Amygdala (tissue), 56 donors: ENCODE measurements at regions not wholly inside any gene's neighbourhood (a gene's known extent, or its start where the extent isn't known, plus 50 kb on each side); places are given as distances from the start of the nearest gene placed in this dataset.
"Not testable (repeated sequence)": the region's sequence is repeated elsewhere in the genome, so short reads cannot be mapped to it uniquely, and the experiment has no call there.

ENCODE experiments used
- DNase-seq, 56 donors: peaks; one replicate each; lab custom pipeline; 2025; lab: John Stamatoyannopoulos, UW

DNA sequence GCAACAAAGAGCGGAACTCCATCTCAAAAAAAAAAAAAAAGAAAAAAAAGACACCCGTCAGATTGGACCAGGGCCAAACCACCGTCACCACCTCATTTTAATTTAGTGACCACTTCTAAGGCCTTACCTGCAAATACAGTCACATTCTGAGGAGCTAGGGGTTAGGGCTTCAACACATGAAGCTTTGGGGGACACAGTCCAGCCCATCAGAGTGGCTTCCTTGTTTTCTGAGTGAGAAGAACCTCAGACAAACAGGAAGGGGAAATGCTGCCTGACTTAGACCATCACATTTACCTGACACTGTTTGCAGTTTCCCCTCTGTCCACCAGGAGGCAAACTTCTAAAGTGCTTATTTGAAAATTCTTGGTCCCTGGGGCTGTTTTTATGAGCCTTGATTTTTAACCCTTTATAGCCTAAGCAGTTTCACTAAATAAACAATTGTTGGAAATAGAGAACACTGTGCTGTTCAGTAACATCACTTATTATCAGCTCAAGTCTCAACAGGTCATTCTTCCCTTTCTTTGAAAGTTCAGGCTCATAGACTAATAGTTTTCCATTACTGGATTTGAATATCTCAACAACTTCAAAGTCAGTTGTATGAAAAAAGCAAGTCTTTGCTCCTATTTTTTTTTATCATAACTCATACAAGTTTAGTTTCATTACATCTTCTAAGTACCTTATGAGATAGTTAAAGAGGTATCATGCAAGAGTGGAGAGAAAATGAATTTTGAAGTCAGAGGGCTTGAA, 74.9 kb upstream of the WASF3 start:
- DNase-seq: peak in 17 of 56 donors; percentile 4 to 81 (median 20)

DNA sequence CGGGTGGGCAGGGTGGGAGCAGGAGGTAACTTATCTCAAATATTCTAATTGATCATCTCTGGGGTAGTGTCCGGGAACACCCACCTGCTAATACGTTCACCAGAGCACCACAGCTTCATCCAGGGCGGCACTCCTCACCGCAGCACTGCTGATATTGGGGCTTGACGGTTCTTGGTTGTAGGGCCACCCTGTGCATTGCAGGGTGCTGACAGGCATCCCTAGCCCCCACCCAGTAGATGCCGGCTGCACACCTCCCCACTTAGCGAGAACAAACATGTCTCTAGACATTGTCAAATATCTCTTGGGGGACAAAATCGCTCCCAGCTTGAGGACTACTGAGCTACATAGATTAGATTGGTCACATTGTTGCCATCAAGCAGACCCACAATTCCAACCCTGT, 73.9 kb upstream of the WASF3 start:
- no peak for DNase-seq

DNA sequence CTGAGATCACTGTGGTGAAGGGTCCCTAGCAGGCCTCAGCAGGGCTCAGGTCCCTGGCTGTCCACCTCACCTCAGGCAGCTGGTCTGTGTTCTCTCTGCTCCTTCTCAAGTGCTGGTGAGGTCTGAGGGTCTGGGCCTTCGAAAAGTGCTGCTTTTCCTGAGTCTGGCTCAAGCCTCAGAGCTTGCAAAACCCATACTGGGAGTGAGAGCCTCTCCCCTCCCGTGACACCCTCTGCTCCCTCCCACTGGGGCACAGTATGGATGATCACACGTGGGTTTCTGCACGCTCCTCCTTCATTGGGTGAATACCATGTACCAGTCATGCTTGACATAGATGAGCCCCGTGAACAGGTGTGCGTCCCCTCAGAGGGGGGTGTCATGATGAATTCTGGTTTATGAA, 73.3 kb upstream of the WASF3 start:
- DNase-seq: no peak

DNA sequence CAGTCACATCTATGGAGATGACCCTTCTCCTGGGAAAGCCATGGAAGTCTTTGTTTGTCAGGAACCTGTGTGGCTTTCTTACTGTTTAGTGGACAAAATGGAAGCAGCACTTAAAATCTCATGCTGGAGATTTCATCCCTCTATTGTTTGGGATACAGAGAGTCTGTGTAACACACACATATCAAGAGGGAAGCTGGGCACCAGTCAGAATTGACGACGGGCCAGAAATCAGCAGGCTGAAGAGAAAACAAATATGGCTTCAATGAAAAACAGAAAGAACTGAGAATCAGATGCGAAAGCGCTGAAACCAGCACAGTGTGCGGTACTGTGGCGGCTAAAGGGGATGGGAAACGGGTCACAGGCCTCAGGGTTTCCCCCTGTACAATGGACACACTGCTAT, 72.2 kb upstream of the WASF3 start:
- DNase-seq: peak in 5 of 56 donors; percentile 11 to 25 (median 18)

DNA sequence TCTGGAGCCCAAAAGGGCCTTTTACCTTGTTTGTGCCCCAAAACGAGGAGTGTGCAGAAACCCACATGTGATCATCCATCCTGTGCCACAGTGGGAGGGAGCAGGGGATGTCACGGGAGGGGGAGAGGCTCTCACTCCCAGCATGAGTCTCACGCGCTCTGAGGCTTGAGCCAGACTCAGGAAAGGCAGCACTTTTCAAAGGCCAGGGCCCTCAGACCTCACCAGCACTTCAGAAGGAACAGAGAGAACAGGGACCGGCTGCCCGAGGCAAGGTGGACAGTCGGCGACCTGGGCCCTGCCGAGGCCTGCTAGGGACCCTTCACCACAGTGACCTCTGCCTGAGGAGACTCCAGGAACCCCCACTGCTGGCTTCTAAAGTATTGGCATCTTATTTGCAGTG, 71.7 kb upstream of the WASF3 start:
- DNase-seq: peak in 7 of 56 donors; percentile 7 to 17 (median 13)

DNA sequence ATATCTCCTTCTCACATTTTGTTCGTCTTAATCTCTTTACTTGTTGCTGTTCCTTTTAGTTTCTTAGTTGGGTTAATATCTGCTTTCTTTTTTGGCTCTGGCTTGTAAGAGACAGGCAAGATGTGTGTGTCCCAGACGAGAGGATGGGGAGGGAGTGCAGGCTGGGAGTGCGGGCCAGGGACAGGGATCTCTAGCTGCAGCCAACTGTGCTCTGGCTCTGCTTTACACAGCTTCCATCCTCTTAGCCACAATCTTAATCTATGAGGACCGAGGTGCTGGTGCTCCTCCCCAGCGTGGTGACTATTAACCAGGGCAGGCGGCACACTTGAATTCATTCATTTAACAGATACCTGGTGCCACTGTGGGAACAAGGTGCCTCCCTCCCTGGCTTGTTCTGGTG, 70.9 kb upstream of the WASF3 start:
- peak in 1 of 56 donors; percentile 9 for DNase-seq

DNA sequence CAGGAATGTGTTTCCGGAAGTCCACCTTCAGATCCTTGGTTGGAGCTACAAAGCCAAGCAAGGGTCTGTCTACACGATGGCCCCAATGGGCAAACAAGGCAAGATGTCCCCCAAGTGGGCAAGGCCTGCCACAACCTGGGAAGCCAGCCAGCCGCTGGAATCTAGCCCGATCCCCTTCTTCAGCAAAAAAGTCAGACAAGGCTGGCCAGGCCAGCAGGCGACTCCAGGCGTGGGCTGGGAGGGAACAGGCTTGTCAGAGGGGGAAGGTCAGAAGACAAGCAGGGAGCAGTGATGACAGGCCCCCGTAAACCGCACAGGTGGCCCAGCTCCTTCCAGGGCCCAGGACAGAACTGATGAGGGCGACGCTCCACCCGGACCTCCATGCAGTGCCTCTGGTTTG, 69.7 kb upstream of the WASF3 start:
- no peak for DNase-seq

DNA sequence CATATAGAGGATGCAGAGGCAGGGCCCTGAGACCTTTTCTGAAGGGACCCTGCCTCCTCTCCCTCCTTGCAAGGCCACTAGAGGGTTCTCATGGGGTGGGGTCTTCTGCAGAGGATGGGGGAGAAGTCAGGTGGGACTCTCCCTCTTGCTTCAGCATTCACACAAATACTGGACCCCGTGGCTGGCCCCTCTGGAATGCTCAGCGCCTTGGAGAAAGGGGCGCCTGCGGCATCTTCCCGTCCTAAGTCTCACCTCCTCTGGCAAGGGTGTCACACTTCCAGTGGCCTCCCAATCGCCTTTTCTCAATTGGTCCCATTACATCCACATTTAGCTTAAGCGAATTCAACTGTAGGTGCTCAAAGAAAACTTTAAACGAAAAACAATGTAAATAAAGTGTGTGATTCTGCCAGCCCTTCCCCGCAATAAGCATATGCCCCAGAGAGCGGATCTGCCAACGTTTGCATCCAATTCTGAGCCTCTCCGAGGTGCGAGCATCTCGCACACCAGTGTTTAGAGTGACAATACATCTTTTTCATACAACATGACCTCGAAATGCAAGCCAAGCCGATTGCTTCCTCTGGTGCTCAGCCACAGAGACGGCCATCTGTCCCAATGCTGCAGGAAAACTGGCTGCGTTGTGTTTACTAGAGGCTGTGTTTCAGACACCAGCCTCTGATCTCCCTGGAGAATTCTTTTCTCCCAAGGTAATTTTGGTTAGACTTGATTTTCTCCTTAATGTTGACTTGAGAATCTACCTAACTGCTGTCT, 69.1 kb upstream of the WASF3 start:
- DNase-seq: peak in 1 of 56 donors; percentile 9

DNA sequence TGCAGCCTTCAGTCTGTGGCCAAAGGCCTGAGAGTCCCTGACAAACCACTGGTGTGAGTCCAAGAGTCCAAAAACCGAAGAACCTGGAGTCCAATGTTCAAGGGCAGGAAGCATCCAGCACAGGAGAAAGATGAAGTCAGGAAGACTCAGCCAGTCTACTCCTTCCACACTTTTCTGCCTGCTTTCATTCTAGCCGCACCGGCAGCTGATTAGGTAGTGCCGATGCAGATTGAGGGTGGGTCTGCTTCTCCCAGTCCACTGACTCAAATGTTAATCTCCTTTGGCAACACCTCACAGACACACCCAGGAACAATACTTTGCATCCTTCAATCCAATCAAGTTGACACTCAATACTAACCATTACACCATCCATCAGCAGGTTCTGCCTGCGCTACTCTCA, 65.2 kb upstream of the WASF3 start:
- not testable (repeated sequence) for DNase-seq

DNA sequence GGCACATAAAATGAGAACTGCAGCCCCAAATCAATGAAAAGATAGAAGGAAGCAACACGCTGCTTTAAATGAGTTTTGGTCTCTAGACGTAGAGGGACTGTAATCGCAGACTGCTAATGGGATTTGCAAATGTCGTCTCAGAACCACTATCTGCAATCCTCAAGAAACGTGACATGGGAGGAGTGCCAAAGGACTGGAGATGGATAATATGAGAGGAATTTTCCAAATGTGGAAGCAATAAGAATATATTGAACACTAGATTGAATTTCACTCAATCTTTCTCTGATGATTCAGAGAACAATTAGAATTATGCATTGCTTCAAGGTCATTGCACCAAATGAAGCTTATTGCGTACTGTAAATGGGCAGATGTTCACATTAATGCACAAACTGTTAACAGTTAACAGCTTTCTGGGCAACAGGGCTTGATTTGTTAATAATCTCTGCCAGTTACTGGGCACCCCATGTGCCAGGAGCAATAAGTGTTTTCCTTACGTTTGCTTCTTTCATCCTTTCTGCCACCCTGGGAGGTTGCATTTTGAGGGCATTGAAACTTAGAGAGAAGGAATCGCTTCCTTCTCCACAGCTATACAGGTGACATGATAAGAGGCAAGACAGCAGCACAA, 62.8 kb upstream of the WASF3 start:
- DNase-seq: no peak

DNA sequence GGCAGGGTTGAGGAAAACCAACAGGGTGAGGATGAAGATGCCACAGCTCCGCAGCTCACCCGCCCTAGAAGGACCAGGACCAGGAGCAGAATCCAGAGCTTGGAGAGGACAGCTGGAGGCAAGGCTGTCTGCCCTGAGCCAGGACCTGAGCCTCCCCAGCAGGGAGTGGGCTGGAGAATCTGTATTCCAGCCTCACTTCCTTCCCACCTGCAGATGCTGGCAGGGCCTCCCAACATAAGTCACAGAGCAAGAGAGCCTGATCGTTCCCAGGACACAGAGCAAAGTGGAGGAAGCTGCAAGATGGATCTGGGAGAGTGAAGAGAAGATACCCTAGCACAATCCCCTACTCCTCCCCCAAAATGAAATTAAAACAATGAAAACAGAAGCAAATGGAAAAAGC, 61.7 kb upstream of the WASF3 start:
- DNase-seq: no peak

DNA sequence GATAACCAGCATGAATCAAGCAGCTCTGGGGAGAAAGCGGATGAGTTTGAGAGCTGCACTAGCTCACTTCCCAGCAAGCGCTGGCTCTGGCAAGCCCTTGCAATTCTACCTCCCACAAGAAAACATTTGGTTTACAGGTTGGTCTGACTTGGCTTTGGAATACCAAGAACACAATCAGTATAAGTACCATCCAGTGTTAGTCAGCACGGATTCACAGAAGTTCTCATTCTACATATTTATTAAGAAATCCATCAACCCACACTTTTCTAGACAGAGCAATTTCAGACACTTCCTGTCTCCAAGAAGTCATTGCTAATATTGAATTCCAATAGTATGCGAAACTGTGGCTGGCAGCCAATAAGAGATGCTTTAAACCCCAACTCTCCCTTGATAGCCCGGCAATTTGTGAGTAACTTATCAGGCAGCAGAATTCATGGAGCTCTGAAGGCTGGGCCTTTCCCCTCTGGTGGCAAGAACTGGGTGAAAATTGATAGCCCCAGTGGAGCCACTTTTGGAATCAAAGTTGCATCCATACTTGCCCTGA, 59.4 kb upstream of the WASF3 start:
- peak in 1 of 56 donors; percentile 10 for DNase-seq

DNA sequence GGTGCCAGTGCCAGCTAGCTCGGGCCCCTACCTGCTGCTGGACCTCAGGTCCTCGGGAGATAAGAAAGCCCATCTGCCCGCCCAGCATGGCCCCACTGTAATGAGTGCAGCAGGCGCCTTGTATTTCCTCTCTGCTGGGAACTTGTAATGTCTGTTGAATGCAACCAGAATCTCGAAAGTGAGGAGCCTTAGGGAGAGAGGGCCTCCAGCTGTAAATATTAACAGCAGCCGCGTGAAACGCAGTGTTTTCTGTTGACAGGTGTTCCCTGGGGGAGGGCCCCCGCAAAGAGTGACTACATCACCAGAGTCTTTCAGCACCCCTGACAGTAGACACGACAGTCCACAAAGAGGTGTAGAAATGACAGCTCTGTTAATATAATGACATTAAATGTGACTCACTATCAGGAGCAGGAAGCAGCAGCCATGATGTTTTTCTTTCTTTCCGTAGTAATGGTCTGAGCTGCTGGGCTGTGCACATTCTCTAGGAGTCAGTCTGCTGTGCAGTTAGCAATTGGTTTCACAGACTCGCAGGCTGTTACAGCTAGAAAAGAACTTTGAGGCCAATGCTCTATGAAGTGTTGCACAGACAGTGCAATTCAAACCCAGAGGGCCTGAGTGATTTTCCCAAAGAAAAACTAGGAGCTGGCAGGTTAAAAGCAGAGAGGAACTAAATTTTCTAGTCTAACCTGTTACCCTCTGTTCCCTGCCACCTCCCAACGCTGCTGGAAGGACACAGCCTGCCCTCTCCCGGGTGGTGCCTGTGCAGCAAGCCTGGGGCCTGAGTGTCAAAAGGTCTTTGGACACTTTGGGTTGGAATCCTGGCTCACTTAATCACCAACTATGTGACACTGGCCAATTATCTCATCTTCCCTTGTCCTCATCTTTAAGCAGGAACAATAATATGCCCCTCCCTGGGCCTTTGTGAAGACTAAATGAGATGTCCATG, 58.6 kb upstream of the WASF3 start:
- no peak for DNase-seq

DNA sequence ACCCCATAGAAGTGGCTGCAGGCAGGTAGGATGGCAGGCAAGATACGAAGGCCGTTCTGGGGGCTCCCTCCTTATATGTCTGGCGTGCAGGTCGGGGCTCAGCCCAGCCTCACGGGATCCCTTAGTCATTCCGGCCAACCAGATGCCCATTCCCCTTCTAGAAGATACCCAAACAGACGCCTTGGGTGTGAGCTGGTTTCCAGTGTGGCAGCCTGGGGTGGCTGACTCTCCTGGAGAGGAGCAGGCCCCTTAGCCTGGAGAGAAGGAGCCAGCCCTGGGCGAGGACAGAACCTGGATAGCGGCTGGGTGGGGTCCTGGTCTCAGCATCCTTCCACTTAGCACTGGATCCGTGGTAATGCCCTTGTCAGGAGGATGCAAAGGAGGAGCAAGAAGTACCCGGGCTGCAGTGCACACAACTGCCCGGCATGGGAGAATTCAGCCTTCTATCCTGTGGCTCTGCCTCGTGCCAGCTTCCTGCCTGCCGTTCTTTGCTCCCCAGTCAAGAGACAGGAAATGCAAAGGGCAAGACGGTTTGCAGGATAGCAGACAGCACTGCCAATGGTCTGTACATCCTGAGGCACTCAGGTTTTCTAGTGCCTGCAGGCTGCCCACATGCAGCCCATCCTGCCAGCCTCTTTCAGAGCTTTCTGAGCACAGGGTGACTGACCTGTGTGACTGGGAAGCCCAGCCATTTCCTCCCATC, 56.7 kb upstream of the WASF3 start:
- no peak for DNase-seq

DNA sequence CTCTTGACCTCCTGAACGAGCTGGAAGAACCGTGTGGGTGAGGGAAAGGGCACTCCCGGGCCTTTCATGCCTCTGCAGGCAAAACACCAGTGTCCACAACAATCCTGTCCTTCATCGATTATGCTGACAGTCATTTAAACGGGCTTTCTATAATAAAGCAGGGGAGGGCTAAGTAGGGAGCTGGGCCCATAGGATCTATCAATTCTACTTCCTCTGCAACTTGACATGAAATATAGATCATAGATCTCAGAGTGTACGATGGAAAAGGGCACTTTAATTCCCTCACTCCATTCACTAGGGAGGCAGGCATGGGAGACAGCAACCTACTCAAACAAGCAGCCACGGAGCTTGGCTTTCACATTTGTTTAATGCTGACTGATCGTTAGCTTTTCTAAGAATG, 55.8 kb upstream of the WASF3 start:
- DNase-seq: no peak

DNA sequence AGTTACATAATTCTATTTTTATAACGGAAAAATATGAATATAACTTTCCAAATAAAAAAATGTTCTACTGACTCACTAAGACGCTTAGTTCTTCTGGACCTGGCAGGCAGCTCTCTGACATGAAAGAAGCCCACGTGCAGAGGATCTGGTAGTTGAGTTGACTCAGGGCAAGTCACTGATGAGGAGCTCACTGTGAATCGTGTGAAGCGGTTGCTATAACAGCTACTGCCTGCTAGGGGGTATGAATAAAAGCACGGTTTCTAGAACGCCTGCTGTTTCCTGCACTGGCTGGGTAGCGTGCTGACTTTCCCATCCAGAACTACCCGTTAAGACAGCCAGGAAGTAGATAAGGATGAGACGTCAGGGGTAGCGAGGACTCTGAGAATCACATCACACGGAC, 54.7 kb upstream of the WASF3 start:
- DNase-seq: no peak

DNA sequence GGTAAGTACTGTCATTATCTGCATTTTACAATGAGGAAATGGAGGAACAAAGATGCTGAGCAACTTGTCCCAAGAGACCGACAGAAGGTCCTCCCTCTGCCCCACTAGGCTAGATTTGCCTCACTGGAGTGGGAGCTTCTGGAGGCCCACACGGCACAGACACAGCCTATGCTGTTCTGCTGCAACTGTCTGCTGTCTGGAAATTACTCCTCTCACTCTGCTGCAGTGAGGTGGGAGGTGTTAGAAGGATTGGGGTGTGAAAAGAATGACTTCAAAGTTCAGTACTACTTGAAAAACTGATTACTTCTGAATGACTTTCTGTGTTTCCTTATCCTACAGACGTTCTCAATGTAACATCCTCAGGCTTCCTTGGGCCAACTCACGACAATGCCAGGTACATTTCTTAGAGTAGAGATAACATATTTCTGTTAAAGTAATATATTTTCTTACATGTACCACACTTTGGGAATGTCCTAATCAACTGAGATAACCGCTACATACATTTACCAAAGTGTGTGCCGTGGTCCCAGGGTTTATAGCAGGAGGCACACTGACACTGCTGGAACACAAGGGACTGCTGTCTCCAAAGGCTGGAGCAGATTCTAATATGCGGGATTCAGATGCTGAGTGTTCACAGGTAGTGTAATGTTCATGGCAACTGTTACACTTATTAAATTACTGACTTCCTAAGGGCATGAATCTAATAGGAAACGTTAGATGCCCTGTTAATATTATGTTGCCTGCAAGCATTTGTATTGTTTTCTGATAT, 53.5 kb upstream of the WASF3 start:
- DNase-seq: peak in 10 of 56 donors; percentile 4 to 45 (median 16)
